Effector CD4-positive, alpha-beta T cell (primary cell): ENCODE measurements at regions not wholly inside any gene's neighbourhood (a gene's known extent, or its start where the extent isn't known, plus 50 kb on each side); places are given as distances from the start of the nearest gene placed in this dataset.

ENCODE experiments used
- DNase-seq: peaks from one replicate; pipeline ENCODE4 v3.0.0-alpha.2; 2020

DNA sequence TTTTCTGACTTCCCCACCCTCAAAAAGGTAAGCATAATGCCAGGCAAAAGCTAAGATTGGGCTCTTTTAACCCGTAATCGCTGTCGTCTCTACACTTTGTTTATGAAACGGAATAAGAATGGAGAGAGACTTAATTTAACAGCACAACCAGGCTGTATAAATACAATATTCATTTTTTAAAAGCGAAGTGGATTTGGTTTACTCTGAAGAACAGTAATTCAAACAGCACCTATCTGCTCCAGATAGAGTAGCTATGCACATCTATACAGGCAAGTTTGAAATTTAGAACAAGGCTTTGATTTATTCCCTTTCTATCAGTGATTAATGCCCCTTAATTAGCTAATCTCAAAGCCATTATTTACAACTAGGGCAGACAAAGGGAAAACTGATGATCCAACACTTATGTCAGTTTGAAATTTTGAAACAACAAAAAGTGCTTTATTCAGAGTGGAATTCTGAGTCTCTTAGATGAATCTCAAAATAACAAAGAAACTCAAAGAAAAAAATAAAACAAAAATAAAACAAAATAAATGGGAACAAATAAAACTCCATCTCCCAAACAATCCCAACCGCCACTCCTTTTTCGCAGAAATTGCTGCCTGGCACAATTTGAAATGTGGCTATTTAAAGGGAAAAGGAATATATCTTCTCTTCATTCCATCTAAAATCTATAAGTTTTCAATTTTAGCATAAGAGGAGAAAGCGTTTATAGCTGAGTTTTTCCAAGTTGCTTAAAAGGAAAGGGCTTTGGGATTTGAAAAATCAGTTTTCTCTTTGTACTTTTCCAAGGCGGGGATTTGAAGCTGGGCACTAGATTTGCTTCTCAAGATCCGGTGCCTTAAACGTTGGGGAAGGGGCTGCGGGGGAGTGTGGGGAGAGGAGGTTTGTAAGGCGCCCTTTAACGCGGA, 298.6 kb downstream of the PARP8 start:
- no peak for DNase-seq

GRCh38 chr5:50965654-50966375, 299.4 kb downstream of the PARP8 start:
- DNase-seq = no peak

GRCh38 chr5:50967009-50967562, 300.6 kb downstream of the PARP8 start:
- DNase-seq = no peak

- DNase-seq = no peak
Observed at GRCh38 chr5:50967563-50968355, 301.3 kb downstream of the PARP8 start.

DNA sequence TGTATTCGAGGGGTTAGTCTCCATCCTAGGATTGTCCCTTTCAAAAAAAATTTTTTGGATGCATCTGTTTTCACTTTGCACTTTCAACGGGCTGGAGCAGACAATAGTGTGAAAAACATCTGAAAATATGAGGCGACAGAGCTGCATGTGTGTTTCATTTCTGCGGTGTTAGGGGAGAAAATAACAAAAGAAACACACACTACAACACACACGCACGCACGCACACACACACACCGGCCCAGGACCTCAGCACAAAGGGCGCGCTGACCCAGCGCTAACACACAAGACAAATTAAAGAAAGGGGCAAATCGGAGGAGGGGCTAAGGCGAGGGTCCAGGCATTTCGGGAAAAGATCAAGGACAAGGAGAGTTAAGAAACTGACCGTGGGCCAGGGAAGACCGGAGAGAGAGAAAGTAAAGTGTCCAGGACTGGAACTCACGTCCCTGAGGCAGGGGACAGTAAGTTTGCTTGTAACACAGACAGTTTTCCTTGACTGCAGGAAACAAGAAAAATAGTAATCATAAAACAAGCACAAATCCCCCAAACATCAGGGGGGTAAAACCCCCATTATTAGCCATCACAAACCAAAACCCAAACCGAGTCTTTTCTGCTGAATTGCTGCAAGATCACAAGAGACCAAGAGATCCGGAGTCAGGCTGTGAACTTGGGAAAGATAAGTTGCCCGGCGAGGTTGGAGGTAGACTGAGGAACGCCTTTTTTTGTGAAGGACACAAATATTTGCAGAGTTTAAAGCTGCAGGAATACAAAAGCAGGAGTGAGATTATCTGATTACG, 302.1 kb downstream of the PARP8 start:
- no peak for DNase-seq

DNA sequence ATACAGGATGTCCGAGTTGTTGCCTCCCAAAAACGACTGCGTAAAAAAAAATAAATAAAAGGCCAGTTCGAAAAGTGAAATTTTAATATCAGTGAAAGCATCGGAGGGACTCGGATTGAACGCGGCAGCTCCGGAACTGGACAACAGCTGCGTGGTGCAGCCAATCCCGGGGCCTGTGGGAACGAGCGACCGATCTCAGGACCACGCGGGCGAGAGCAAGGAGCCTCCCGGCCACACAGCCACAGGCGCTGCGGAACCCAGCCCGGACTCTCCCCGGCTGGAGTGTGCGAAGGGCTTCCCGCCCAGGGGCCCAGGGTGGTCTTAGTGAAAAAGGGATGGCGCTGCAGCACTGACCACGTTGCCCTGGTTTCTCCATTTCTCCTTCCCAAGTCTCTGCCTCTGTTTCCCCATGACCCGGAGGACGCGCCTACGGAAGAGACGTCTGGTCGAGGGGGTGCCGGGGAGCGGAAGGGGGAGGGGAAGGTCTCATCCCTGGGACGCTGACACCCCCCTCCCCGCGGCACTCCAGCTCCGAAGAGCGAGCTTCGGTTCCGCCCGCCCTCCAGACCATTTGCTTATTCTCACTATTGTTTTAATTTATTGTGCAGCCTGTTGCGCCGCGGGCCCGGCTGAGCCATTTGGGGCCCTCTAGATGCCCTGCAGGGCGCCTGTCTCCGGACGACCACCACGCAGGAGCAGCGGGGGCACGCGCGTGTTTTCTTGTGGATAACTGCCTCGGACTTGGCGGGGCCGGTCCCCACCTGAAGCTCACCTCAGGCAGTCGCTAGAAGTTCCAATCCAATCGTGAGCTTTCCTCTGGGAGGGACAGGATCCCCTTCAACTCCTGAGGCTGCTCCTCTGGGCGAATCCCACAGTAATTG, 303.0 kb downstream of the PARP8 start:
- no peak for DNase-seq

DNA sequence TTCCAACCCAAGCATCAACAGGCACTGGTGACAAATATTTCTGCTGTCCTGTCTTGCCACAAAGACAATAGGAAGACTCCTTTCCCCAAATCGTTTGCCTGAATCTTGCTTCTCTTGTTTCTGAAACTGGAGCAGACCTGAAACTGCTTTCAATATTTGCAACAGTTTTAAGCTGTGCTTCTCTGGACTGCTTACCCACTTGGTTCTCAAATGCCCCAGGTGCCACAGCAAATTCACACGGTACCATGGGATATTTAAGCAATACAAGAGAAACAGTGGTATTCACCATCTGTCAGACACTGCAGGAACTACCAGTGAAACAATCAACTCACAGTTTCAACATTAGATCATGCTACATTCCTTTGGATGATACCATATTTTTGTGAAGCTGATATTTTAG, 309.4 kb downstream of the PARP8 start:
- no peak for DNase-seq

GRCh38 chr5:50978924-50979323, 312.5 kb downstream of the PARP8 start:
- no peak for DNase-seq

GRCh38 chr5:50984640-50985039, 318.2 kb downstream of the PARP8 start:
- DNase-seq = no peak

GRCh38 chr5:50990296-50990924, 324.0 kb downstream of the PARP8 start:
- no peak for DNase-seq

GRCh38 chr5:50995285-50995942, 329.0 kb downstream of the PARP8 start:
- no peak for DNase-seq

DNA sequence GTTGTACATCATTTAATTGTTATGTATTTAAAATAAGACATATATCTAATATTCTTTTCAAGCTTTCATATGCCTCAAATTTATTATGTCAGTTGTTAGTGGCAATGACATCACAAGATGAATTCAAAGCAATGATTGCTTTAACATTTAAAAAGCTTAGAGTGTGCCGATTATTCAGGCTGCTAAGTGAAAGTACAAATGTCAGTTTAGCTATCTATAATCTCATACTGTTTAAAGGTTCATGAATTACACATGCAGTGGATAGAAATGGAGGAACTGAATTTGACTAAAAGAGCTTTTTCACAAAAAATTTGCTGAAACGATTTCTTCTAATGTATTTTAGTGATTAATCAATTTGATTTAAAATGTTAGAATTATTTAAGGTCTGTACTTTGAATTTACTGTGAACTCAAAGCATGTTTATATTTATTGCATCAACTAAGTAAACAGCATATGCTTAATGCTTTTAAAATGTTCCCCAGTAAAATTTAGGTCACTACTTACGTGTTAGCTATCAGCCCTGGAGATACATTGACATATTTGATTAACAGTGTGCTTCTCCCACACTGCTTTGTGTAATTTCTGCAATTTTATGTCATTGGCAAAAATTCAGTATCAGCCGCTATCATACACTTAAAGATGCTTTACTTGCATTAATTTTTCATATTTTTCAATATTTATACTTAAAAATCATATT, 334.9 kb downstream of the PARP8 start:
- DNase-seq = no peak

GRCh38 chr5:51002368-51002767, 335.9 kb downstream of the PARP8 start:
- DNase-seq = no peak

DNA sequence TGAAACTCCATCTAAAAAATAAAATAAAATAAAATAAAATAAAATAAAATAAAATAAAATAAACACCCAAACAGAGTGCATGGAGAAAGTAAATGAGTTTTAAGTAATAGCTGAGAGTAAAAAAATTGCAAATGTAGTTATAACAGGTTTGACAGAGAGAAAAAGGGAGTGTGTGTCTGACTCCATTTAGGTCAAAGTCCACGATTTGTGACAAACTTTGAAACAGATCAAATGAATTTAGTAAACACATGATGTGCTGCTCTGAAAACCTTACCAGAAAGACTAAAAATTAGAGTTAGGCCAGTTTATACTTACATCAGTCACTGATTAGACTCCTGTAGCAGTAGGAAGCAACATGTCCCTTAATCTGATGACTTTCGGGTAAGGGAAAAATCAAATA, 346.6 kb downstream of the PARP8 start:
- no peak for DNase-seq

DNA sequence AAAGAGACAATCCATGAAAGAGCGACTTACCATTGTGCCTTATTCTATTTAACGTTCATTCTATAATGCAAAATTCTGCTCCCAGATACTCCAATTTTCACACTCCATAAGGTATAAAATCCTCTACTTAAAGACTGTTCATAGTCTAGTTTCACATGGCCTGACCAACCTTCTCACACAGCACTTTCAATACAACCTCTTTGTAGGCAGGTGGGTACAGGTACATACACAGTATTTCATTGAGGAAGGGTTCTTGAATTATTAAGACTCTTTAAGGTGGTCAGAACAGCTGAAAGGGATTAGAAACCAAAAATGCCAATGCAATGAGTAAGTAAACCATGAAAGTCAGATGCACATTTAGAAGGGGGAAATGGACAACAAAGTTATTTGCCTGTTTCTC, 352.0 kb downstream of the PARP8 start:
- no peak for DNase-seq

DNA sequence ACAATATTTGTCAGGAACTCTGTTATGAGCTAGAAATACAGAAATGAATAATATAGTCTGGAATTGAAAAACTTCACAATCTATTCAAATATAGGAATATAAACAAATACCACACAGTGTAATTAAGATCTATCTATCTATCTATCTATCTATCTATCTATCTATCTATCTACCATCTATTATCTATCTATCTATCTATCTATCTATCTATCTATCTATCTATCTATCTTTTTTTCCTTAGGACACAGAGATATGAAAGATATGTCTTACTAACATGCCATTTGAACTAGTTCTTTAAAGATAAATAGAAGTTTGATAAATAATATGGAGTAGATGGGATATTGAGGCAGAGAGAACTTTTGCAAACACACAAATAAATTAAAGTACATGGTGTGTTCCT, 357.8 kb downstream of the PARP8 start:
- DNase-seq = no peak

GRCh38 chr5:51027271-51027670, 356.0 kb upstream of the ISL1 start:
- DNase-seq = no peak

- no peak for DNase-seq
Observed at GRCh38 chr5:51028394-51028793, 354.9 kb upstream of the ISL1 start.

- no peak for DNase-seq
Observed at GRCh38 chr5:51033215-51033614, 350.0 kb upstream of the ISL1 start.
